ENCODE measurements at regions not wholly inside any gene's neighbourhood (a gene's known extent, or its start where the extent isn't known, plus 50 kb on each side); places are given as distances from the start of the nearest gene placed in this dataset.
"Not testable (repeated sequence)": the region's sequence is repeated elsewhere in the genome, so short reads cannot be mapped to it uniquely, and the experiment has no call there.

GRCh38 chr18:52254367-52254766, 85.6 kb upstream of the DCC start:
- CTCF ChIA-PET, result no interaction called here
- Histone ChIP-seq H3K9ac (ENCODE audit: low read length) (no peak overlapping the region), H3F3A (ENCODE audit: low read length, unreplicated experiment) (no peaks in the 10 kb centered on the region), H3K79me2 (ENCODE audit: low read length) (no peaks in the 10 kb centered on the region), H3K4me3 (ENCODE audit: low read length) (no peak overlapping the region), H3K4me1 (ENCODE audit: insufficient read depth, low read length) (no peaks in the 10 kb centered on the region), H3K36me3 (ENCODE audit: low read depth, low read length) (no peaks in the 10 kb centered on the region), H3K9me2 (replicated peaks; ENCODE audit: low read length) (no peaks in the 10 kb centered on the region), H3K4me2 (ENCODE audit: low read length) (no peak overlapping the region), H3K27ac (ENCODE audit: low read length) (no peak overlapping the region), H3K27me3 (ENCODE audit: low read length) (no peaks in the 10 kb centered on the region), H4K20me1 (ENCODE audit: low read length) (no peaks in the 10 kb centered on the region), H3K9me3 (ENCODE audit: low read length) (no peaks in the 10 kb centered on the region), H2AFZ (ENCODE audit: low read length) (no peak overlapping the region)
- no TSS peak for BruUV-seq (replicated peaks)
- peak; percentile 22 for DNase-seq
- POLR2A ChIA-PET (ENCODE audit: unreplicated experiment), result no interaction called here
- TF ChIP-seq EZH2phosphoT487 (IDR thresholded peaks at IDR 0.05; ENCODE audit: borderline replicate concordance, low read length) (no peak), EZH2 (IDR thresholded peaks at IDR 0.05; ENCODE audit: low read length, unreplicated experiment) (no peak), CTCF (conservative IDR thresholded peaks at IDR 0.05; ENCODE audit: low read depth, low read length) (no peak)
- no peak for ATAC-seq
- intact Hi-C loops (cut with micrococcal nuclease), result no loop called here

GRCh38 chr18:52257417-52257816, 82.6 kb upstream of the DCC start:
- H3K4me3 ChIP-seq (ENCODE audit: low read length); DNase-seq; POLR2A ChIA-PET (ENCODE audit: unreplicated experiment); H3K4me2 ChIP-seq (ENCODE audit: low read length); BruUV-seq (replicated peaks); H3K4me1 ChIP-seq (ENCODE audit: insufficient read depth, low read length); H3K36me3 ChIP-seq (ENCODE audit: low read depth, low read length); H3F3A ChIP-seq (ENCODE audit: low read length, unreplicated experiment); H2AFZ ChIP-seq (ENCODE audit: low read length); H3K9ac ChIP-seq (ENCODE audit: low read length); H4K20me1 ChIP-seq (ENCODE audit: low read length); H3K79me2 ChIP-seq (ENCODE audit: low read length); H3K9me2 ChIP-seq (replicated peaks; ENCODE audit: low read length); CTCF ChIA-PET; H3K9me3 ChIP-seq (ENCODE audit: low read length); intact Hi-C loops (cut with micrococcal nuclease); H3K27ac ChIP-seq (ENCODE audit: low read length); H3K27me3 ChIP-seq (ENCODE audit: low read length); ATAC-seq: not testable (repeated sequence)

GRCh38 chr18:52275817-52276216, 64.2 kb upstream of the DCC start:
- H3K4me2 ChIP-seq (ENCODE audit: low read length), result no peak overlapping the region
- CTCF ChIA-PET, result no interaction called here

More at GRCh38 chr18:52275817-52276216, 64.2 kb upstream of the DCC start:
- BruUV-seq (replicated peaks), result no TSS peak
- Histone ChIP-seq H3K4me3 (ENCODE audit: low read length) (no peak overlapping the region), H3K27me3 (ENCODE audit: low read length) (no peaks in the 10 kb centered on the region), H4K20me1 (ENCODE audit: low read length) (no peaks in the 10 kb centered on the region), H3K9ac (ENCODE audit: low read length) (no peak overlapping the region), H3K4me1 (ENCODE audit: insufficient read depth, low read length) (no peaks in the 10 kb centered on the region), H3K79me2 (ENCODE audit: low read length) (no peaks in the 10 kb centered on the region), H3K36me3 (ENCODE audit: low read depth, low read length) (no peaks in the 10 kb centered on the region), H3F3A (ENCODE audit: low read length, unreplicated experiment) (no peaks in the 10 kb centered on the region), H3K27ac (ENCODE audit: low read length) (no peak overlapping the region), H2AFZ (ENCODE audit: low read length) (no peak overlapping the region), H3K9me3 (ENCODE audit: low read length) (no peaks in the 10 kb centered on the region), H3K9me2 (replicated peaks; ENCODE audit: low read length) (no peaks in the 10 kb centered on the region)
- no peak for ATAC-seq
- POLR2A ChIA-PET (ENCODE audit: unreplicated experiment), result no interaction called here
- intact Hi-C loops (cut with micrococcal nuclease), result no loop called here
- DNase-seq, result no peak
- no peak for TF ChIP-seq EZH2phosphoT487 (IDR thresholded peaks at IDR 0.05; ENCODE audit: borderline replicate concordance, low read length)
- TF ChIP-seq CTCF (conservative IDR thresholded peaks at IDR 0.05; ENCODE audit: low read depth, low read length), result no peak
- TF ChIP-seq EZH2 (IDR thresholded peaks at IDR 0.05; ENCODE audit: low read length, unreplicated experiment), result no peak
